ENCODE measurements at regions not wholly inside any gene's neighbourhood (a gene's known extent, or its start where the extent isn't known, plus 50 kb on each side); places are given as distances from the start of the nearest gene placed in this dataset.
A peak's percentile ranks its signal among the peaks of the same experiment; 100 is the strongest.

DNA sequence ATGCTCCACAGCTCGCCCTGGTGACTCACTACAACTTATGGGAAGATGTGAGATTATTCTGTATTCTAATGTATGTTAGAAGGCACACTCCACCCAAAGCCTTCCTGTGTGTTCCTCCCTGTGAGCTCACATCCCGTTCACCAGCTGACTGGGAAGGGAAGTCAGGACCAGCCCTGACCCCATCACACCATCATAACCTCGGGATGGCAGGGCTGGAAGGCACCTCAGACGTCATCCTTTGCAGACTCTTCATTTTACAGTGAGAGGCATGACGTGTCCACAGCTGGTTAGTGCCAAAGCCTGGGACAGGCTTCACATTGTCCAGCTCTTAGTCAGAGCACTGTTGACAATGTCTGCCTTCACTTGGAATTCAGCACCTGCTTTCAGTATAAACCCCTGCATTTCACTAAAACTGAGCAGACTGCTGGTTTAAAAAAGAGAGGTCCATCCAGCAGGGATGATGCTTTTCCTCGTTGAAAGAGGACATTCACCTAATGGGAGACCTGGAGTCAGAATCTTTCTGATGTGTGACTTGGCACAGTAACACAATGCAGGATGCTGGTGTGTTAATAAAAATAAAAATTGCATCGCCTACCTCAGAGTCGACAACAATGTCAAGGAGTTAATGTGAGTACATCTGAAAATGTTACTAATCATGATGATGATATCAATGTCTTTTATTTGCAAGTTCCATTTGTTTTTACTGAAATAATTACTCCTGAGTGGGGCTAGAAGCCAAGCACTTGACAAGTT lies 418.0 kb upstream of the TNP1 start:
- H3K4me1 Mint-ChIP-seq (ENCODE audit: low read depth, unreplicated experiment), result peaks cover 38% of the 10 kb centered on the region
- peak overlapping the region; percentile 97 for H3K27ac Mint-ChIP-seq (ENCODE audit: unreplicated experiment)
- no peaks in the 10 kb centered on the region for H3K27me3 ChIP-seq (ENCODE audit: insufficient read depth, low read length)
- H3K9me3 ChIP-seq (ENCODE audit: insufficient read depth, low read depth, low read length), result no peaks in the 10 kb centered on the region
- peaks cover 37% of the 10 kb centered on the region for H3K4me1 ChIP-seq (ENCODE audit: insufficient read depth, low read length)
- no peaks in the 10 kb centered on the region for H3K79me2 ChIP-seq (ENCODE audit: insufficient read depth, low read length)
- H3K27me3 Mint-ChIP-seq (ENCODE audit: low read depth, unreplicated experiment), result peaks cover 4% of the 10 kb centered on the region
- H4K20me1 ChIP-seq (ENCODE audit: insufficient read depth, low read length), result no peaks in the 10 kb centered on the region
- H3K9me3 Mint-ChIP-seq (ENCODE audit: unreplicated experiment), result peaks cover 3% of the 10 kb centered on the region
- DNase-seq (ENCODE audit: low read depth) (peak; percentile 98), FAIRE-seq (peak; percentile 100)
- H3K36me3 ChIP-seq (ENCODE audit: insufficient read depth, low read length), result no peaks in the 10 kb centered on the region
- H3K27ac ChIP-seq (ENCODE audit: low read depth, low read length), result peak overlapping the region; percentile 77
- no peak for TF ChIP-seq EZH2 (IDR thresholded peaks at IDR 0.05; ENCODE audit: insufficient read depth, low read length)
- TF ChIP-seq, protein P1, sequence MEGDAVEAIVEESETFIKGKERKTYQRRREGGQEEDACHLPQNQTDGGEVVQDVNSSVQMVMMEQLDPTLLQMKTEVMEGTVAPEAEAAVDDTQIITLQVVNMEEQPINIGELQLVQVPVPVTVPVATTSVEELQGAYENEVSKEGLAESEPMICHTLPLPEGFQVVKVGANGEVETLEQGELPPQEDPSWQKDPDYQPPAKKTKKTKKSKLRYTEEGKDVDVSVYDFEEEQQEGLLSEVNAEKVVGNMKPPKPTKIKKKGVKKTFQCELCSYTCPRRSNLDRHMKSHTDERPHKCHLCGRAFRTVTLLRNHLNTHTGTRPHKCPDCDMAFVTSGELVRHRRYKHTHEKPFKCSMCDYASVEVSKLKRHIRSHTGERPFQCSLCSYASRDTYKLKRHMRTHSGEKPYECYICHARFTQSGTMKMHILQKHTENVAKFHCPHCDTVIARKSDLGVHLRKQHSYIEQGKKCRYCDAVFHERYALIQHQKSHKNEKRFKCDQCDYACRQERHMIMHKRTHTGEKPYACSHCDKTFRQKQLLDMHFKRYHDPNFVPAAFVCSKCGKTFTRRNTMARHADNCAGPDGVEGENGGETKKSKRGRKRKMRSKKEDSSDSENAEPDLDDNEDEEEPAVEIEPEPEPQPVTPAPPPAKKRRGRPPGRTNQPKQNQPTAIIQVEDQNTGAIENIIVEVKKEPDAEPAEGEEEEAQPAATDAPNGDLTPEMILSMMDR (IDR thresholded peaks at IDR 0.05; ENCODE audit: insufficient read depth, low read depth, low read length), result no peak
- peak overlapping the region; percentile 42 for H3K4me2 ChIP-seq (ENCODE audit: low read length)
- H3K36me3 Mint-ChIP-seq (ENCODE audit: low read depth, unreplicated experiment), result peaks cover 2% of the 10 kb centered on the region
- H3K4me3 ChIP-seq (ENCODE audit: insufficient read depth, low read depth, low read length), result no peak overlapping the region
- peak overlapping the region; percentile 40 for H2AFZ ChIP-seq (ENCODE audit: low read depth, low read length)
- H3K4me3 Mint-ChIP-seq (ENCODE audit: unreplicated experiment), result no peak overlapping the region
- no peak overlapping the region for H3K9ac ChIP-seq (ENCODE audit: low read length)

DNA sequence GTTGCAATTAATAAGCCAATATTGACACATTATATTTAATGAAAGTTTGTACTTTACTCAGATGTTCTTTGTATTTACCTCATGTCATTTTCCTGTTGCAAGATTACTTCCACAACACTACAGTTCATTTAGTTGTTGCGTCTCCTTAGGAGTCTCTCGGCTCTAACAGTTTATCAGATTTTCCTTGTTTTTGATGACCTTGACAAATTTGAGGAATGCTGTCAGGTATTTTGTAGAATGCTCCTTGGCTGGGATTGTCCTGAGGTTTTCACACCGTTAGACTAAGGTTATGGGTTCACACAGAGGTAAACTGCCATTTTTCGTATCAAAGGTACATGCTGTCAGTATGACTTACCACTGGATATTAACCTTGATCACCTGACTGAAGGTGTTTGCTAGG lies 416.6 kb upstream of the TNP1 start:
- FAIRE-seq, result no peak
- H3K36me3 Mint-ChIP-seq (ENCODE audit: low read depth, unreplicated experiment), result peaks cover 2% of the 10 kb centered on the region
- H3K27me3 Mint-ChIP-seq (ENCODE audit: low read depth, unreplicated experiment), result peaks cover 9% of the 10 kb centered on the region

More for the DNA sequence above, 416.6 kb upstream of the TNP1 start:
- H3K27ac Mint-ChIP-seq (ENCODE audit: unreplicated experiment), result peak overlapping the region; percentile 27
- H3K4me1 Mint-ChIP-seq (ENCODE audit: low read depth, unreplicated experiment), result peaks cover 38% of the 10 kb centered on the region
- H4K20me1 ChIP-seq (ENCODE audit: insufficient read depth, low read length), result no peaks in the 10 kb centered on the region
- no peak overlapping the region for H3K4me3 Mint-ChIP-seq (ENCODE audit: unreplicated experiment)
- H2AFZ ChIP-seq (ENCODE audit: low read depth, low read length), result no peak overlapping the region
- H3K9ac ChIP-seq (ENCODE audit: low read length), result no peak overlapping the region
- H3K9me3 Mint-ChIP-seq (ENCODE audit: unreplicated experiment), result peaks cover 3% of the 10 kb centered on the region
- H3K4me2 ChIP-seq (ENCODE audit: low read length), result no peak overlapping the region
- no peaks in the 10 kb centered on the region for H3K36me3 ChIP-seq (ENCODE audit: insufficient read depth, low read length)
- no peak overlapping the region for H3K4me3 ChIP-seq (ENCODE audit: insufficient read depth, low read depth, low read length)
- H3K9me3 ChIP-seq (ENCODE audit: insufficient read depth, low read depth, low read length), result no peaks in the 10 kb centered on the region
- H3K27ac ChIP-seq (ENCODE audit: low read depth, low read length), result no peak overlapping the region
- TF ChIP-seq, protein P1 (IDR thresholded peaks at IDR 0.05; ENCODE audit: insufficient read depth, low read depth, low read length), result no peak
- no peak for TF ChIP-seq EZH2 (IDR thresholded peaks at IDR 0.05; ENCODE audit: insufficient read depth, low read length)
- no peaks in the 10 kb centered on the region for H3K27me3 ChIP-seq (ENCODE audit: insufficient read depth, low read length)
- no peaks in the 10 kb centered on the region for H3K79me2 ChIP-seq (ENCODE audit: insufficient read depth, low read length)
- DNase-seq (ENCODE audit: low read depth), result no peak
- peaks cover 33% of the 10 kb centered on the region for H3K4me1 ChIP-seq (ENCODE audit: insufficient read depth, low read length)
